H9 (cell line): ENCODE measurements at regions not wholly inside any gene's neighbourhood (a gene's known extent, or its start where the extent isn't known, plus 50 kb on each side); places are given as distances from the start of the nearest gene placed in this dataset.

ENCODE experiments used
- DNase-seq: peaks from one replicate; pipeline ENCODE4 v3.0.0-alpha.2; 2017
- H2AFZ ChIP-seq: one replicate; pipeline ENCODE4 v1.6.1; 2013; ENCODE audit warnings: mild to moderate bottlenecking, low read length, control low read depth, moderate library complexity
- H2AK5ac ChIP-seq: 2 replicates; pipeline ENCODE4 v1.6.1; 2013; ENCODE audit warnings: low read length, control low read depth, mixed read lengths; ENCODE audit not compliant: insufficient read length
- H2BK120ac ChIP-seq: one replicate; pipeline ENCODE4 v1.6.1; 2013; ENCODE audit warnings: low read depth, mild to moderate bottlenecking, low read length, control low read depth, inconsistent platforms; ENCODE audit not compliant: poor library complexity, severe bottlenecking
- H2BK12ac ChIP-seq: 2 replicates; pipeline ENCODE4 v1.6.1; 2013; ENCODE audit warnings: low read length, control low read depth, mixed read lengths, low read depth; ENCODE audit not compliant: insufficient read length
- H2BK15ac ChIP-seq: 2 replicates; pipeline ENCODE4 v1.6.1; 2013; ENCODE audit warnings: low read depth, low read length, control low read depth
- H2BK20ac ChIP-seq: one replicate; pipeline ENCODE4 v1.6.1; 2013; ENCODE audit warnings: low read depth, mild to moderate bottlenecking, low read length, control low read depth, inconsistent platforms; ENCODE audit not compliant: poor library complexity, severe bottlenecking
- H2BK5ac ChIP-seq: 2 replicates; pipeline ENCODE4 v1.6.1; 2013; ENCODE audit warnings: low read length, control low read depth, mixed read lengths; ENCODE audit not compliant: insufficient read length
- H3K14ac ChIP-seq: 2 replicates; pipeline ENCODE4 v1.6.1; 2013; ENCODE audit warnings: low read length, control low read depth; ENCODE audit not compliant: insufficient read depth
- H3K18ac ChIP-seq: 2 replicates; pipeline ENCODE4 v1.6.1; 2013; ENCODE audit warnings: low read depth, mild to moderate bottlenecking, mixed read lengths, low read length, control low read depth; ENCODE audit not compliant: insufficient read length
- H3K23ac ChIP-seq: 2 replicates; pipeline ENCODE4 v1.6.1; 2013; ENCODE audit warnings: low read length, control low read depth, mixed read lengths, low read depth; ENCODE audit not compliant: insufficient read length
- H3K23me2 ChIP-seq: 2 replicates; pipeline ENCODE4 v1.6.1; 2013; ENCODE audit warnings: low read depth, mild to moderate bottlenecking, mixed read lengths, low read length, control low read depth; ENCODE audit not compliant: insufficient read length, poor library complexity, severe bottlenecking
- H3K27ac ChIP-seq: 2 replicates; pipeline ENCODE4 v1.5.1; 2013; ENCODE audit warnings: low read length, control low read depth, mixed read lengths, low read depth; ENCODE audit not compliant: insufficient read length
- H3K27me3 ChIP-seq: 2 replicates; pipeline ENCODE4 v1.6.1; 2013; ENCODE audit warnings: low read length, control low read depth, inconsistent platforms; ENCODE audit not compliant: insufficient read depth
- H3K4ac ChIP-seq: 2 replicates; pipeline ENCODE4 v1.6.1; 2013; ENCODE audit warnings: low read depth, mild to moderate bottlenecking, control low read depth, inconsistent platforms, low read length, moderate library complexity
- H3K4me1 ChIP-seq: 2 replicates; pipeline ENCODE4 v1.6.1; 2013; ENCODE audit warnings: low read length, control low read depth, inconsistent platforms; ENCODE audit not compliant: insufficient read depth
- H3K4me2 ChIP-seq: 2 replicates; pipeline ENCODE4 v1.6.1; 2013; ENCODE audit warnings: low read length, control low read depth, mixed read lengths; ENCODE audit not compliant: insufficient read length, insufficient read depth
- H3K56ac ChIP-seq: 2 replicates; pipeline ENCODE4 v1.6.1; 2013; ENCODE audit warnings: low read depth, mild to moderate bottlenecking, mixed read lengths, low read length, control low read depth; ENCODE audit not compliant: insufficient read length
- H3K79me1 ChIP-seq: 2 replicates; pipeline ENCODE4 v1.6.1; 2013; ENCODE audit warnings: low read depth, mild to moderate bottlenecking, moderate library complexity, low read length, control low read depth, inconsistent platforms; ENCODE audit not compliant: insufficient read depth, poor library complexity, severe bottlenecking
- H3K79me2 ChIP-seq: 2 replicates; pipeline ENCODE4 v1.6.1; 2013; ENCODE audit warnings: low read length, control low read depth, inconsistent platforms; ENCODE audit not compliant: insufficient read depth
- H3K9ac ChIP-seq: 2 replicates; pipeline ENCODE4 v1.6.1; 2013; ENCODE audit warnings: low read length, control low read depth, mixed read lengths; ENCODE audit not compliant: insufficient read length; ENCODE audit errors: extremely low read depth
- H3K9me3 ChIP-seq: one replicate; pipeline ENCODE4 v1.6.1; 2013; ENCODE audit warnings: low read depth, low read length, inconsistent platforms; ENCODE audit not compliant: control insufficient read depth
- H3T11ph ChIP-seq: one replicate; pipeline ENCODE4 v1.6.1; 2013; ENCODE audit warnings: mild to moderate bottlenecking, low read length, control low read depth, inconsistent platforms
- H4K20me1 ChIP-seq: one replicate; pipeline ENCODE4 v1.6.1; 2013; ENCODE audit not compliant: control insufficient read depth, insufficient read length, insufficient read depth
- H4K5ac ChIP-seq: 2 replicates; pipeline ENCODE4 v1.6.1; 2013; ENCODE audit warnings: low read depth, mild to moderate bottlenecking, mixed read lengths, low read length, control low read depth; ENCODE audit not compliant: insufficient read length
- H4K8ac ChIP-seq: replicated peaks from 2 replicates; pipeline ENCODE4 v1.6.1; 2013; ENCODE audit warnings: low read length, control low read depth, mixed read lengths, low read depth; ENCODE audit not compliant: insufficient read length
- H4K91ac ChIP-seq: 2 replicates; pipeline ENCODE4 v1.6.1; 2013; ENCODE audit warnings: low read depth, mild to moderate bottlenecking, moderate library complexity, mixed read lengths, low read length, control low read depth; ENCODE audit not compliant: insufficient read length
- H3K27ac Mint-ChIP-seq, 3 experiments: 2 replicates in 2 of 3; 3 replicates in 1 of 3; pipeline ENCODE4 v1.8.0; 2020 to 2021; ENCODE audit warnings: mixed read lengths in 3 of 3, mild to moderate bottlenecking in 1 of 3, moderate library complexity in 1 of 3
- H3K27me3 Mint-ChIP-seq: 2 replicates; pipeline ENCODE4 v1.8.0; 2021; ENCODE audit warnings: low read depth, mild to moderate bottlenecking, moderate library complexity, mixed read lengths
- H3K36me3 Mint-ChIP-seq, 3 experiments: 2 replicates in 2 of 3; 3 replicates in 1 of 3; pipeline ENCODE4 v1.8.0; 2020 to 2021; ENCODE audit warnings: low read depth in 3 of 3, mixed read lengths in 3 of 3; ENCODE audit not compliant: insufficient read depth in 1 of 3
- H3K4me1 Mint-ChIP-seq, 2 experiments: 2 replicates each; pipeline ENCODE4 v1.8.0; 2020; ENCODE audit warnings: mixed read lengths in 2 of 2
- H3K4me3 Mint-ChIP-seq, 2 experiments: 2 replicates in 1 of 2; 3 replicates in 1 of 2; pipeline ENCODE4 v1.8.0; 2020 to 2021; ENCODE audit warnings: mild to moderate bottlenecking in 2 of 2, mixed read lengths in 2 of 2, moderate library complexity in 1 of 2
- H3K9me3 Mint-ChIP-seq, 2 experiments: 2 replicates in 1 of 2; 3 replicates in 1 of 2; pipeline ENCODE4 v1.8.0; 2020; ENCODE audit warnings: mild to moderate bottlenecking in 2 of 2, mixed read lengths in 2 of 2, moderate library complexity in 1 of 2
- CTCF ChIP-seq: fragments of 200-600 bp; sonication (generic); conservative IDR thresholded peaks from 3 replicates; pipeline ENCODE4 v1.8.0; 2021; ENCODE audit warnings: antibody characterized with exemption, mild to moderate bottlenecking
- WGBS: extraction: QIAGEN DNeasy Blood & Tissue Kit; methylation state at CpG from one replicate; pipeline ENCODE4 v1.1.7; 2013; ENCODE audit warnings: missing lambda C conversion rate, low lambda C conversion rate, mixed read lengths; ENCODE audit not compliant: insufficient read length; ENCODE audit errors: extremely low coverage; 5-methylcytosine and 5-hydroxymethylcytosine counted together

DNA sequence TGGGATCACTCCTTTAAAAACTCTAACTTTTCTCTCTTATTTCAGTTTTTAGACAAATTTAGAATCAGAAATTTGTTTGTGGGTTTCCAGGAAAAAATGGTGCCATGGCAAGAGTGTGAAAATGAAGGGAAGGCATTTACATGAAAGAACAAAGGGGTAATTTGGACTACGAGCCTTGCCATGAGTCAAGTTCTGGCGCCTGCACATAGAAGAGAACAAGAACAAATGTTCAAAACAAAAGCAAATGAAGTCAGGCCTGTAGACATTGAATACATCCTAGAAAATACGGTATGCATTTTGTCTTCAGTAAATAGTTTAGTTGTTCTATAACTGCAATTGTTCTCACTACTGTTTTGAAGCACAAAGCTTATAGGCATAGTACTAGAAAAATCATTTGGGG lies 1390.5 kb downstream of the EFNB2 start:
- Histone ChIP-seq H4K5ac (no peak overlapping the region), H3K14ac (no peak overlapping the region), H3K9me3 (no peaks in the 10 kb centered on the region), H2BK12ac (no peak overlapping the region), H2BK5ac (no peak overlapping the region), H2BK15ac (no peak overlapping the region), H3K56ac (no peak overlapping the region), H3K79me1 (no peaks in the 10 kb centered on the region), H2BK20ac (no peak overlapping the region), H2AFZ (no peak overlapping the region), H4K8ac (no peak overlapping the region), H2AK5ac (no peak overlapping the region), H3T11ph (no peak overlapping the region), H3K4me1 (no peaks in the 10 kb centered on the region), H3K4ac (no peak overlapping the region), H2BK120ac (no peak overlapping the region), H3K27me3 (no peaks in the 10 kb centered on the region), H4K20me1 (no peaks in the 10 kb centered on the region), H3K23me2 (no peaks in the 10 kb centered on the region), H3K79me2 (no peaks in the 10 kb centered on the region), H3K18ac (no peak overlapping the region), H3K4me2 (no peak overlapping the region), H4K91ac (no peak overlapping the region), H3K23ac (no peak overlapping the region), H3K27ac (no peak overlapping the region), H3K9ac (no peak overlapping the region)
- no peaks in the 10 kb centered on the region for H3K36me3 Mint-ChIP-seq
- no CpG with 5 or more reads among the region's 3 CpGs for WGBS
- TF ChIP-seq CTCF: no peak
- H3K4me1 Mint-ChIP-seq: peaks cover under 1% of the 10 kb centered on the region in 2 experiments; a peak in 1 of 4 replicates
- H3K9me3 Mint-ChIP-seq: no peaks in the 10 kb centered on the region; a peak in 1 of 5 replicates
- H3K4me3 Mint-ChIP-seq: no peak overlapping the region
- DNase-seq: no peak
- no peaks in the 10 kb centered on the region for H3K27me3 Mint-ChIP-seq
- no peak overlapping the region for H3K27ac Mint-ChIP-seq
